A673 (cell line): ENCODE measurements at regions not wholly inside any gene's neighbourhood (a gene's known extent, or its start where the extent isn't known, plus 50 kb on each side); places are given as distances from the start of the nearest gene placed in this dataset.

ENCODE experiments used
- CTCF ChIP-seq: fragments of 300-800, 200-600 bp; sonication (generic); conservative IDR thresholded peaks from 2 replicates; pipeline ENCODE4 v1.5.1; 2017; ENCODE audit warnings: low read depth, mild to moderate bottlenecking, antibody characterized with exemption, low read length, moderate library complexity, mixed read lengths
- EZH2 ChIP-seq: fragments of 200-600 bp; sonication (generic); IDR thresholded peaks from 2 replicates; pipeline ENCODE4 v1.6.1; 2017; ENCODE audit warnings: borderline replicate concordance, low read depth, mild to moderate bottlenecking, mixed read lengths, antibody characterized with exemption, low read length; ENCODE audit not compliant: poor library complexity, severe bottlenecking

- TF ChIP-seq EZH2 (no peak), CTCF (no peak)
Observed at GRCh38 chr14:38929416-38929815, 173.6 kb downstream of the SEC23A start.
